HepG2 (cell line): ENCODE measurements at regions not wholly inside any gene's neighbourhood (a gene's known extent, or its start where the extent isn't known, plus 50 kb on each side); places are given as distances from the start of the nearest gene placed in this dataset.

Experiments used
- ATF4 ChIP-seq, 2 experiments: fragments of 450-650 bp in 1 of 2; sonication (generic) in 1 of 2; formaldehyde crosslinking; IDR thresholded peaks; 2 replicates each; pipeline versions ENCODE4 v1.5.0 to v1.8.0; 2020 to 2022; ENCODE audit warnings: mild to moderate bottlenecking in 1 of 2, missing genetic modification reagents in 1 of 2
- ATRX ChIP-seq: sonication (generic); formaldehyde crosslinking; IDR thresholded peaks from 2 replicates; pipeline ENCODE4 v1.4.0; 2020; ENCODE audit warnings: missing genetic modification reagents, borderline replicate concordance
- EEA1 ChIP-seq: sonication (generic); formaldehyde crosslinking; IDR thresholded peaks from 2 replicates; pipeline ENCODE4 v1.5.1; 2020; ENCODE audit warnings: mild to moderate bottlenecking, missing genetic modification reagents, borderline replicate concordance
- FOXK2 ChIP-seq: fragments of 450-650 bp; IDR thresholded peaks from 2 replicates; pipeline ENCODE4 v1.6.1; 2016
- GTF3A ChIP-seq: sonication (generic); formaldehyde crosslinking; conservative IDR thresholded peaks from 2 replicates; pipeline ENCODE4 v1.4.0; 2020; ENCODE audit warnings: mild to moderate bottlenecking, missing genetic modification reagents
- IKZF1 ChIP-seq: fragments of 450-650 bp; IDR thresholded peaks from 2 replicates; pipeline ENCODE4 v1.7.1; 2016
- KLF9 ChIP-seq: IDR thresholded peaks from 2 replicates; pipeline ENCODE4 v1.6.1; 2016; ENCODE audit warnings: low read depth
- KMT2B ChIP-seq: IDR thresholded peaks from 2 replicates; pipeline ENCODE4 v1.6.1; 2016; ENCODE audit warnings: missing genetic modification reagents, missing compliant biosample characterization
- MAZ ChIP-seq, 2 experiments: sonication (generic) in 1 of 2; formaldehyde crosslinking in 1 of 2; IDR thresholded peaks; 2 replicates each; pipeline versions ENCODE4 v1.5.0 to v1.6.1; 2012 to 2020; ENCODE audit warnings: low read depth in 2 of 2, mild to moderate bottlenecking in 2 of 2, borderline replicate concordance in 1 of 2, improper control_type of control experiment in 1 of 2, low read length in 1 of 2, missing genetic modification reagents in 1 of 2, moderate library complexity in 1 of 2
- MEIS1 ChIP-seq: sonication (generic); formaldehyde crosslinking; IDR thresholded peaks from 2 replicates; pipeline ENCODE4 v1.9.0; 2021; ENCODE audit warnings: mild to moderate bottlenecking, missing genetic modification reagents, moderate library complexity, borderline replicate concordance
- MTA1 ChIP-seq: sonication (generic); formaldehyde crosslinking; IDR thresholded peaks from 2 replicates; pipeline ENCODE4 v1.4.0; 2020; ENCODE audit warnings: missing genetic modification reagents, mild to moderate bottlenecking, borderline replicate concordance
- PHF20 ChIP-seq: sonication (generic); formaldehyde crosslinking; IDR thresholded peaks from 2 replicates; pipeline ENCODE4 v1.5.0; 2020; ENCODE audit warnings: mild to moderate bottlenecking, missing genetic modification reagents
- POLR2G ChIP-seq: fragments of 200-400 bp; formaldehyde crosslinking; IDR thresholded peaks from 2 replicates; pipeline ENCODE4 v1.6.1; 2018; ENCODE audit warnings: mild to moderate bottlenecking, low read depth, low read length, moderate library complexity
- SALL1 ChIP-seq: sonication (generic); formaldehyde crosslinking; IDR thresholded peaks from 2 replicates; pipeline ENCODE4 v1.8.0; 2022; ENCODE audit warnings: mild to moderate bottlenecking, missing genetic modification reagents
- SNAI1 ChIP-seq: sonication (generic); formaldehyde crosslinking; IDR thresholded peaks from 2 replicates; pipeline ENCODE4 v1.5.0; 2020; ENCODE audit warnings: mild to moderate bottlenecking, missing genetic modification reagents, borderline replicate concordance
- SRSF1 ChIP-seq: fragments of 200-400 bp; formaldehyde crosslinking; optimal IDR thresholded peaks from 2 replicates; pipeline ENCODE3; 2017; ENCODE audit warnings: mild to moderate bottlenecking, low read depth, low read length, moderate library complexity
- TAF1 ChIP-seq: sonication (generic); formaldehyde crosslinking; IDR thresholded peaks from 2 replicates; pipeline ENCODE4 v1.4.0; 2020; ENCODE audit warnings: missing genetic modification reagents
- TOE1 ChIP-seq: sonication (generic); formaldehyde crosslinking; IDR thresholded peaks from 2 replicates; pipeline ENCODE4 v1.4.0; 2020; ENCODE audit warnings: mild to moderate bottlenecking, missing genetic modification reagents
- ZBTB43 ChIP-seq: sonication (generic); formaldehyde crosslinking; conservative IDR thresholded peaks from 2 replicates; pipeline ENCODE4 v1.4.0; 2020; ENCODE audit warnings: missing genetic modification reagents
- ZBTB7A ChIP-seq: sonication (generic); formaldehyde crosslinking; IDR thresholded peaks from 2 replicates; pipeline ENCODE4 v1.8.0; 2022; ENCODE audit warnings: mild to moderate bottlenecking, missing genetic modification reagents
- ZFP36L1 ChIP-seq: sonication (generic); formaldehyde crosslinking; IDR thresholded peaks from 2 replicates; pipeline ENCODE4 v1.8.0; 2022; ENCODE audit warnings: mild to moderate bottlenecking, missing genetic modification reagents, moderate library complexity
- ZIK1 ChIP-seq: sonication (generic); formaldehyde crosslinking; IDR thresholded peaks from 2 replicates; pipeline ENCODE4 v1.5.0; 2020; ENCODE audit warnings: mild to moderate bottlenecking, low read depth, missing genetic modification reagents, borderline replicate concordance
- ZNF160 ChIP-seq: sonication (generic); formaldehyde crosslinking; IDR thresholded peaks from 2 replicates; pipeline ENCODE4 v1.8.0; 2022; ENCODE audit warnings: mild to moderate bottlenecking, inconsistent platforms, missing genetic modification reagents
- ZNF292 ChIP-seq: sonication (generic); formaldehyde crosslinking; IDR thresholded peaks from 2 replicates; pipeline ENCODE4 v1.8.1; 2022; ENCODE audit warnings: mild to moderate bottlenecking, low read depth, missing genetic modification reagents, borderline replicate concordance
- ZNF30 ChIP-seq: sonication (generic); formaldehyde crosslinking; IDR thresholded peaks from 2 replicates; pipeline ENCODE4 v1.5.0; 2020; ENCODE audit warnings: mild to moderate bottlenecking, missing genetic modification reagents
- ZNF317 ChIP-seq: sonication (generic); formaldehyde crosslinking; IDR thresholded peaks from 2 replicates; pipeline ENCODE4 v1.5.0; 2020; ENCODE audit warnings: mild to moderate bottlenecking, missing genetic modification reagents
- ZNF564 ChIP-seq: sonication (generic); formaldehyde crosslinking; IDR thresholded peaks from 2 replicates; pipeline ENCODE4 v1.8.1; 2023; ENCODE audit warnings: mild to moderate bottlenecking, missing genetic modification reagents
- ZNF781 ChIP-seq: sonication (generic); formaldehyde crosslinking; IDR thresholded peaks from 2 replicates; pipeline ENCODE4 v1.5.1; 2020; ENCODE audit warnings: borderline replicate concordance, mild to moderate bottlenecking, missing genetic modification reagents; ENCODE audit errors: not compliant biosample characterization
- ZNF83 ChIP-seq: sonication (generic); formaldehyde crosslinking; IDR thresholded peaks from 2 replicates; pipeline ENCODE4 v1.4.0; 2020; ENCODE audit warnings: missing genetic modification reagents, mild to moderate bottlenecking, borderline replicate concordance
- ZSCAN30 ChIP-seq: sonication (generic); formaldehyde crosslinking; IDR thresholded peaks from 2 replicates; pipeline ENCODE4 v1.5.0; 2020; ENCODE audit warnings: mild to moderate bottlenecking, missing genetic modification reagents
- ZSCAN31 ChIP-seq: sonication (generic); formaldehyde crosslinking; IDR thresholded peaks from 2 replicates; pipeline ENCODE4 v1.5.0; 2020; ENCODE audit warnings: low read depth, mild to moderate bottlenecking, missing genetic modification reagents

GRCh38 chr14:23827100-23827892 is 126.3 kb upstream of the DHRS4 start (continued):
- TF ChIP-seq ZNF30 (CRISPR knock-in tag) (no peak), ZNF781 (no peak), SRSF1 (no peak), PHF20 (no peak), ZNF564 (CRISPR knock-in tag) (no peak), ATRX (no peak), KMT2B (CRISPR knock-in tag) (no peak), ZNF83 (CRISPR knock-in tag) (no peak), ZIK1 (CRISPR knock-in tag) (no peak), EEA1 (CRISPR knock-in tag) (0 out of 2 replicates have a peak, but pooled peaks have one; percentile 65), ZBTB43 (CRISPR knock-in tag) (no peak), MEIS1 (CRISPR knock-in tag) (0 out of 2 replicates have a peak, but pooled peaks have one; percentile 29), IKZF1 (no peak), SNAI1 (CRISPR knock-in tag) (no peak), ZSCAN31 (CRISPR knock-in tag) (no peak), MAZ (IDR thresholded peaks at IDR 0.05; ENCODE audit: borderline replicate concordance, low read depth, low read length) (no peak), MAZ (CRISPR knock-in tag; IDR thresholded peaks at IDR 0.05; ENCODE audit: low read depth) (no peak), ZSCAN30 (CRISPR knock-in tag) (no peak), GTF3A (no peak), TAF1 (CRISPR knock-in tag) (no peak), ZBTB7A (0 out of 2 replicates have a peak, but pooled peaks have one; percentile 6), MTA1 (CRISPR knock-in tag) (peak; percentile 41; the same call in 1 of the 2 replicates), POLR2G (no peak), ATF4 (CRISPR knock-in tag; IDR thresholded peaks at IDR 0.05) (no peak), TOE1 (CRISPR knock-in tag) (no peak), ZNF160 (CRISPR knock-in tag) (no peak), KLF9 (CRISPR knock-in tag) (no peak), SALL1 (CRISPR knock-in tag) (no peak), FOXK2 (no peak), ZNF292 (CRISPR knock-in tag) (no peak), ZNF317 (no peak), ZFP36L1 (CRISPR knock-in tag) (no peak)
